GM12878 (cell line): ENCODE measurements at regions not wholly inside any gene's neighbourhood (a gene's known extent, or its start where the extent isn't known, plus 50 kb on each side); places are given as distances from the start of the nearest gene placed in this dataset.

Source experiments
- ATAC-seq: fragments of 200-7000 bp; cut with Tn5 transposase; 3 replicates; pipeline ENCODE4 v1.9.1; 2020; ENCODE audit warnings: mild to moderate bottlenecking, moderate library complexity
- BruUV-seq: library from RNA; stranded (reverse); fragments of 400-500 nt; replicated peaks from 2 replicates; lab custom pipeline; 2021; lab: Mats Ljungman, UMichigan
- CTCF ChIA-PET: fragments of 300-600 bp; sonication (Branson Sonifier 250); formaldehyde crosslinking; extraction: SDS; loops from one replicate; lab custom pipeline; 2021; ENCODE audit warnings: inconsistent platforms; lab: Yijun Ruan, JAX
- POLR2A ChIA-PET: fragments of 350-600 bp; formaldehyde crosslinking; extraction: SDS; loops from one replicate; lab custom pipeline; 2021; ENCODE audit warnings: inconsistent platforms; lab: Charles Lee
- RAD21 ChIA-PET: fragments of 300-600 bp; sonication (Branson Sonifier 250); formaldehyde crosslinking; loops from one replicate; lab custom pipeline; 2023; ENCODE audit warnings: antibody characterized with exemption; ENCODE audit not compliant: unreplicated experiment; lab: Charles Lee
- SMC1A ChIA-PET: fragments of 300-600 bp; sonication (Branson Sonifier 250); formaldehyde crosslinking; loops from one replicate; lab custom pipeline; 2023; ENCODE audit not compliant: unreplicated experiment, uncharacterized antibody; lab: Charles Lee
- DNase-seq: peaks from one replicate; pipeline ENCODE4 v3.0.0-alpha.2; 2011; ENCODE audit warnings: low read depth, low spot score
- FAIRE-seq: peaks from 3 replicates; lab custom pipeline; 2011; peaks lifted over from hg19 to GRCh38; lab: Jason Lieb, UNC
- H2AFZ ChIP-seq: 2 replicates; pipeline ENCODE4 v1.6.0; 2011; ENCODE audit warnings: low read depth, low read length, control low read depth; ENCODE audit not compliant: control insufficient read depth
- H3K27ac ChIP-seq: 2 replicates; pipeline ENCODE4 v1.5.1; 2011; ENCODE audit warnings: control low read depth; ENCODE audit not compliant: control insufficient read depth, insufficient read depth
- H3K27me3 ChIP-seq, 2 experiments: replicated peaks in 1 of 2; 2 replicates each; pipeline versions ENCODE4 v1.6.0 to v1.6.1; 2011; ENCODE audit warnings: low read length in 1 of 2; ENCODE audit not compliant: control insufficient read depth in 2 of 2, insufficient read depth in 2 of 2
- H3K36me3 ChIP-seq, 2 experiments: 2 replicates each; pipeline ENCODE4 v1.5.1; 2011; ENCODE audit warnings: low read length in 1 of 2; ENCODE audit not compliant: control insufficient read depth in 2 of 2, insufficient read depth in 2 of 2
- H3K4me1 ChIP-seq: 2 replicates; pipeline ENCODE4 v1.6.1; 2011; ENCODE audit warnings: mild to moderate bottlenecking, low read length, moderate library complexity, mixed read lengths; ENCODE audit not compliant: control insufficient read depth, insufficient read depth
- H3K4me2 ChIP-seq: 2 replicates; pipeline ENCODE4 v1.6.0; 2011; ENCODE audit warnings: control low read depth; ENCODE audit not compliant: control insufficient read depth, insufficient read depth
- H3K4me3 ChIP-seq: fragments of 200-600 bp; sonication (generic); 2 replicates; pipeline ENCODE4 v1.5.1; 2016
- H3K79me2 ChIP-seq: 2 replicates; pipeline ENCODE4 v1.6.0; 2011; ENCODE audit warnings: low read length; ENCODE audit not compliant: control insufficient read depth, insufficient read depth
- H3K9ac ChIP-seq: 2 replicates; pipeline ENCODE4 v1.8.0; 2011; ENCODE audit warnings: low read length, control low read depth, mixed read lengths; ENCODE audit not compliant: control insufficient read depth, insufficient read depth
- H3K9me3 ChIP-seq: replicated peaks from 3 replicates; pipeline ENCODE4 v1.5.1; 2011; ENCODE audit warnings: mild to moderate bottlenecking, low read length; ENCODE audit not compliant: control insufficient read depth, insufficient read depth
- H4K20me1 ChIP-seq: 2 replicates; pipeline ENCODE4 v1.6.0; 2011; ENCODE audit not compliant: control insufficient read depth, insufficient read depth
- CHD2 ChIP-seq: IDR thresholded peaks from 2 replicates; pipeline ENCODE4 v1.6.1; 2011; ENCODE audit warnings: low read depth, low read length, improper control_type of control experiment, borderline replicate concordance
- KAT2A ChIP-seq: conservative IDR thresholded peaks from 2 replicates; pipeline ENCODE4 v1.6.1; 2011; ENCODE audit warnings: low read depth, low read length; ENCODE audit not compliant: control insufficient read depth
- RAD21 ChIP-seq: IDR thresholded peaks from 2 replicates; pipeline ENCODE4 v1.6.1; 2011; ENCODE audit warnings: mild to moderate bottlenecking, low read depth, low read length, moderate library complexity; ENCODE audit not compliant: insufficient read depth
- RUNX3 ChIP-seq: IDR thresholded peaks from 2 replicates; pipeline ENCODE4 v1.6.1; 2012; ENCODE audit warnings: low read length, inconsistent platforms
- SMC3 ChIP-seq: IDR thresholded peaks from 2 replicates; pipeline ENCODE4 v1.6.1; 2011; ENCODE audit warnings: low read length, improper control_type of control experiment, borderline replicate concordance
- SREBF1 ChIP-seq: IDR thresholded peaks from 2 replicates; pipeline ENCODE4 v1.6.1; 2012; ENCODE audit warnings: mild to moderate bottlenecking, low read length
- WGBS: methylation state at CpG from one replicate; pipeline ENCODE4 v1.1.6; 2016; ENCODE audit warnings: low lambda C conversion rate; ENCODE audit not compliant: insufficient replicate concordance, insufficient coverage; ENCODE audit errors: missing lambda C conversion rate; 5-methylcytosine and 5-hydroxymethylcytosine counted together
- in situ Hi-C: fragments of 300-500 bp; cut with MboI; formaldehyde crosslinking; loops from 9 replicates; pipeline ENCODE4 v1.14.3; 2018; ENCODE audit warnings: mixed read lengths
- intact Hi-C: fragments of 100-400 bp; cut with micrococcal nuclease; formaldehyde crosslinking; loops from one replicate; pipeline ENCODE4 v1.14.2; 2022; ENCODE audit not compliant: unreplicated experiment
- TF ChIP-seq, protein P1 (sequence below), 3 experiments: IDR thresholded peaks in 2 of 3; conservative IDR thresholded peaks in 1 of 3; 2 replicates each; pipeline ENCODE4 v1.5.1; 2011; ENCODE audit warnings: low read depth in 3 of 3, low read length in 3 of 3, mild to moderate bottlenecking in 3 of 3, control low read depth in 2 of 3, moderate library complexity in 2 of 3, inconsistent platforms in 1 of 3, mixed read lengths in 1 of 3; ENCODE audit not compliant: control insufficient read depth in 2 of 3, insufficient read depth in 1 of 3; ENCODE audit errors: extremely low read depth in 1 of 3

DNA sequence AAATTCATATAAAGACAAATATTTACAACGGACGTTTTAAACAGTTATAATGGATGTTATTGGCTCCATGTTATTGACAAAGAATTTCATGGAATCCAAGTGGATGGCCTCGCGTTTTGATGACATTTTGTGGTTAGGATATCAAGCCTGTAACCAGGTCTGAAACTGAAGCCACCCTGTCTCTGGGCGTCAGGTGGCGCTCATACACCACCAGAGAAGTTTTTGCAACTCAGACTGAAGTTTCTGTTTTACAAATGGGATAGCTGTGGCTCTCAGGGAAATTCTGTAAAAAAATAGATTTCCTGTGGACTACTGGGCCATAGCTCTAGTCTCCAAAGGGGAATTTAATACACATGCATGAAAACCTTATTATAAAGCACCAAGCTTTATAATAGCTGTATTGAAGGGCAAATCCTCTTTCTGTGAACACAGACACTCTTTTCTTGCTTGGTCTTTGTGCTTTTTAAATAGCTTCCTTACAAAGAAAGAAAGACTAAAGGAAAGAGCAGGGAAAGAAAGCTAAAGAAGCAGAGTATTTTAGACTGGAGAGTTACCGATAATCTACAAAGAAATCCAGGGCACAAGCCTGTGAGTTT lies 86.7 kb downstream of the C18orf54 start:
- intact Hi-C loops = loop anchor here (1.0 kb wide), 3 partner anchors 203 to 539 kb away; no protein-coding TSS in a partner anchor
- POLR2A ChIA-PET = no interaction called here
- no peak overlapping the region for H3K4me2 ChIP-seq

More for the DNA sequence above, 86.7 kb downstream of the C18orf54 start:
- no peak overlapping the region for H3K27ac ChIP-seq
- no peaks in the 10 kb centered on the region for H3K4me1 ChIP-seq
- no peak overlapping the region for H3K9ac ChIP-seq
- ATAC-seq (peak; percentile 86), DNase-seq (no peak), FAIRE-seq (peak; percentile 75)
- 2% methylated on average over 7 of the region's 7 CpGs for WGBS
- no peaks in the 10 kb centered on the region for H3K9me3 ChIP-seq
- peaks cover 0 to 3% of the 10 kb centered on the region in 2 experiments; a peak in 2 of 4 replicates for H3K27me3 ChIP-seq
- no TSS peak for BruUV-seq
- SMC1A ChIA-PET = interaction anchor here (0.8 to 5.2 kb wide), 8 partner anchors 71 to 539 kb away, joined by 3 to 35 read pairs (median 3); no protein-coding TSS in a partner anchor
- no peak overlapping the region for H3K4me3 ChIP-seq
- CTCF ChIA-PET = interaction anchor here (0.5 to 2.2 kb wide), 22 partner anchors 9 to 790 kb away, joined by 3 to 24 read pairs (median 4); no protein-coding TSS in a partner anchor
- TF ChIP-seq, protein P1, sequence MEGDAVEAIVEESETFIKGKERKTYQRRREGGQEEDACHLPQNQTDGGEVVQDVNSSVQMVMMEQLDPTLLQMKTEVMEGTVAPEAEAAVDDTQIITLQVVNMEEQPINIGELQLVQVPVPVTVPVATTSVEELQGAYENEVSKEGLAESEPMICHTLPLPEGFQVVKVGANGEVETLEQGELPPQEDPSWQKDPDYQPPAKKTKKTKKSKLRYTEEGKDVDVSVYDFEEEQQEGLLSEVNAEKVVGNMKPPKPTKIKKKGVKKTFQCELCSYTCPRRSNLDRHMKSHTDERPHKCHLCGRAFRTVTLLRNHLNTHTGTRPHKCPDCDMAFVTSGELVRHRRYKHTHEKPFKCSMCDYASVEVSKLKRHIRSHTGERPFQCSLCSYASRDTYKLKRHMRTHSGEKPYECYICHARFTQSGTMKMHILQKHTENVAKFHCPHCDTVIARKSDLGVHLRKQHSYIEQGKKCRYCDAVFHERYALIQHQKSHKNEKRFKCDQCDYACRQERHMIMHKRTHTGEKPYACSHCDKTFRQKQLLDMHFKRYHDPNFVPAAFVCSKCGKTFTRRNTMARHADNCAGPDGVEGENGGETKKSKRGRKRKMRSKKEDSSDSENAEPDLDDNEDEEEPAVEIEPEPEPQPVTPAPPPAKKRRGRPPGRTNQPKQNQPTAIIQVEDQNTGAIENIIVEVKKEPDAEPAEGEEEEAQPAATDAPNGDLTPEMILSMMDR (IDR thresholded peaks at IDR 0.05 in 2 of 3, conservative IDR thresholded peaks at IDR 0.05 in 1 of 3; ENCODE audit: control insufficient read depth in 2 of 3, extremely low read depth in 1 of 3, insufficient read depth in 1 of 3, low read depth in 3 of 3, low read length in 3 of 3) = peak; percentile 67 to 87 (median 76)
- TF ChIP-seq RAD21 (peak; percentile 91), SREBF1 (no peak), RUNX3 (peak; percentile 44), CHD2 (no peak), KAT2A (no peak), SMC3 (peak; percentile 73)
- H3K79me2 ChIP-seq = no peaks in the 10 kb centered on the region
- no peaks in the 10 kb centered on the region for H4K20me1 ChIP-seq
- RAD21 ChIA-PET = interaction anchor here (0.9 to 1.2 kb wide), 3 partner anchors 10 to 227 kb away, joined by 3 to 11 read pairs (median 5); no protein-coding TSS in a partner anchor
- no peaks in the 10 kb centered on the region for H3K36me3 ChIP-seq
- H2AFZ ChIP-seq = no peak overlapping the region
- in situ Hi-C loops = loop anchor here (10.0 kb wide), 1 partner anchor 230 kb away; no protein-coding TSS in a partner anchor
